ENCODE measurements at regions not wholly inside any gene's neighbourhood (a gene's known extent, or its start where the extent isn't known, plus 50 kb on each side); places are given as distances from the start of the nearest gene placed in this dataset.

DNA sequence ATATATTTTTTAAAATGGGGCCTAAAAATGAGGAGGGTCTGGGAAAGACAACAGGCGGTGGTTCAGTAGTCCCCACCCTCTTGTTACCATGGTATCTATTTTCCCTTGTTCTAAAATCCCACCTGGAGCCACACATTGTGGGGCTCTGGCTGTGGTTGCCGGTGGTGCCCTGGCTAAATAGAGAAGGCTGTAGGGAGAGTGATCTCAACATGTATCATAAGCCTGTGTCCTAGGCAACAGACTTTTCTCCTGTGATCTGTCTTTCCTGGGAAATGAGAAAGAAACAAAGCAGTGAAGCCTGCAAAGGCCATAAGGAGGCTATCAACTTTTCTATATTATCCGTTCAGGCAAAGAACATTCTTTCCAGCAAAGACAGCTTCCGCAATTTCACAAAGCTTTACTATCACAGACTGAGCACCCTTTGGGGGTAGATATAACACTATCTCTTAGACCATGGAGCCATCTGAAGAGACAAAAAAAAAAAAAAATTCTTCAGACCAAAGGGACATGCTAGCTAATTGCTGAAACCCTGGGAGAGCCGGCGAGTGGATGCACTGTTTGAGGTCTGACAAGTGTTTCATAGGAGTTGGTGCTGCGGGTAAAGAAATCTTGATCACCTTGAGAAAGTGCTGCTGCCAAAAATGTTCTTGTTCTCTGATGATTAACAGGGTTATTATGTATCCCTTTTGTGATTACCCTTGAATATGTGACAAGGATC is 879.2 kb upstream of the DDX18 start:
- ChIA-PET CTCF (no interaction called here), POLR2A (no interaction called here)
- no peak for TF ChIP-seq SUZ12 (IDR thresholded peaks at IDR 0.05)
- TF ChIP-seq NFRKB (IDR thresholded peaks at IDR 0.05): no peak
- TF ChIP-seq FOXK2 (IDR thresholded peaks at IDR 0.05): no peak
- TF ChIP-seq ARNT (IDR thresholded peaks at IDR 0.05): no peak
- TF ChIP-seq ELF4 (IDR thresholded peaks at IDR 0.05): no peak
- TF ChIP-seq SP1 (IDR thresholded peaks at IDR 0.05): no peak
- TF ChIP-seq CTBP1 (IDR thresholded peaks at IDR 0.05; ENCODE audit: borderline replicate concordance): no peak
- TF ChIP-seq BHLHE40 (IDR thresholded peaks at IDR 0.05; ENCODE audit: borderline replicate concordance): no peak
- TF ChIP-seq PKNOX1 (IDR thresholded peaks at IDR 0.05): no peak
- no peak for TF ChIP-seq FOXM1 (IDR thresholded peaks at IDR 0.05; ENCODE audit: borderline replicate concordance)
- TF ChIP-seq FOXA1 (IDR thresholded peaks at IDR 0.05): no peak
- no peak for TF ChIP-seq LEF1 (IDR thresholded peaks at IDR 0.05; ENCODE audit: borderline replicate concordance)
- TF ChIP-seq L3MBTL2 (conservative IDR thresholded peaks at IDR 0.05): no peak
- TF ChIP-seq TARDBP (IDR thresholded peaks at IDR 0.05): no peak
- no peak for DNase-seq (ENCODE audit: extremely low spot score)

DNA sequence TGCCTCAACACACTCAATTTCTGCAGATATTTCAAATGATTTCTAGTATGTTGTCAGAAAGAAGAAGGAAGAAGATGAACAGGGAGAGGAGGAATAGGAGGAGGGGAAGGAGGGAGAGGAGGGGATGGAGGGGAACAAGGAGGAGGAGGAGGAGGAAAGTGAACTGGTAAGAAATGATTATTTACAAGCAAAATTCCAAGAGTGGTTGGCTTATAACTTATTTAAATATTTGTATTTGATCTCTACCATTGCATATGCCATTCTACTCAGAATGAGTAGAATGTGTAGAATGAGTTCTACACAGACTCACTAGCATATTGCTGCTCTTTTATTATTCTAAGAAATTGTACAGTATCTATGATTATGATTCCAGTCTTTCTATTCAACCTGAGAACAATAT is 866.2 kb upstream of the DDX18 start:
- ChIA-PET POLR2A (no interaction called here), CTCF (no interaction called here)
- DNase-seq (ENCODE audit: extremely low spot score): no peak
- TF ChIP-seq SP1 (IDR thresholded peaks at IDR 0.05) (no peak), FOXM1 (IDR thresholded peaks at IDR 0.05; ENCODE audit: borderline replicate concordance) (no peak), TARDBP (IDR thresholded peaks at IDR 0.05) (no peak)

GRCh38 chr2:116949249-116949648 is 865.2 kb upstream of the DDX18 start:
- ChIA-PET POLR2A (no interaction called here), CTCF (no interaction called here)
- no peak for TF ChIP-seq BHLHE40 (IDR thresholded peaks at IDR 0.05; ENCODE audit: borderline replicate concordance)
- no peak for TF ChIP-seq SP1 (IDR thresholded peaks at IDR 0.05)
- TF ChIP-seq LEF1 (IDR thresholded peaks at IDR 0.05; ENCODE audit: borderline replicate concordance): no peak
- TF ChIP-seq ELF4 (IDR thresholded peaks at IDR 0.05): no peak
- TF ChIP-seq ZNF384 (IDR thresholded peaks at IDR 0.05): no peak
- no peak for TF ChIP-seq L3MBTL2 (conservative IDR thresholded peaks at IDR 0.05)
- TF ChIP-seq PKNOX1 (IDR thresholded peaks at IDR 0.05): no peak
- no peak for TF ChIP-seq HDGF (IDR thresholded peaks at IDR 0.05; ENCODE audit: borderline replicate concordance)
- TF ChIP-seq ARNT (IDR thresholded peaks at IDR 0.05): no peak
- TF ChIP-seq FOXK2 (IDR thresholded peaks at IDR 0.05): no peak
- TF ChIP-seq SUZ12 (IDR thresholded peaks at IDR 0.05): no peak
- TF ChIP-seq FOXA1 (IDR thresholded peaks at IDR 0.05): no peak
- no peak for DNase-seq (ENCODE audit: extremely low spot score)

DNA sequence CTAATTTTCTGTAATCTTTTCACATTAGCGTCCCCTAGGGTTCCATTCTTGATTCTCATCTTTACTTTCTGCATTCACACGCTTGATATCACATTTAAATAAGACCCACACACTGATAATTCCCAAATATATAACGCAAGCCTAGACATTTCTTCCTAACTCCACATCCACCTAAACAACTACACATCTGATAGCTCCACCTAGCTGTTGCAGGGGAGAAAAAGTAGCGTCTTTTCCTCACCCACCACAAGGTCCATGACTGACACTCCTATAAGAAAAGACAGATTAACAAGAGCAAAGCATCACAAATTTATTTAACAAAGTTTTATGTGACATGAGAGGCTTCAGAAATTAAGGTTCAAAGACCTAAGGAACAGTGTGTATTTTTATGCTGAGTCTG is 862.2 kb upstream of the DDX18 start:
- POLR2A ChIA-PET: no interaction called here
- TF ChIP-seq SP1 (IDR thresholded peaks at IDR 0.05) (no peak), HDGF (IDR thresholded peaks at IDR 0.05; ENCODE audit: borderline replicate concordance) (no peak), CTBP1 (IDR thresholded peaks at IDR 0.05; ENCODE audit: borderline replicate concordance) (no peak), ZNF384 (IDR thresholded peaks at IDR 0.05) (no peak), FOXM1 (IDR thresholded peaks at IDR 0.05; ENCODE audit: borderline replicate concordance) (no peak), NFRKB (IDR thresholded peaks at IDR 0.05) (no peak), ARNT (IDR thresholded peaks at IDR 0.05) (no peak), BHLHE40 (IDR thresholded peaks at IDR 0.05; ENCODE audit: borderline replicate concordance) (no peak), PKNOX1 (IDR thresholded peaks at IDR 0.05) (no peak), FOXK2 (IDR thresholded peaks at IDR 0.05) (no peak), ELF4 (IDR thresholded peaks at IDR 0.05) (no peak)
- CTCF ChIA-PET: interaction anchor here (1.2 kb wide), 1 partner anchor 11 kb away, joined by 3 read pairs; no protein-coding TSS in a partner anchor
- DNase-seq (ENCODE audit: extremely low spot score): no peak

GRCh38 chr2:116955646-116956045 is 858.8 kb upstream of the DDX18 start:
- CTCF ChIA-PET: no interaction called here
- TF ChIP-seq FOXK2 (IDR thresholded peaks at IDR 0.05) (no peak), BHLHE40 (IDR thresholded peaks at IDR 0.05; ENCODE audit: borderline replicate concordance) (no peak), SUZ12 (IDR thresholded peaks at IDR 0.05) (no peak), PKNOX1 (IDR thresholded peaks at IDR 0.05) (no peak), TARDBP (IDR thresholded peaks at IDR 0.05) (no peak), ELF4 (IDR thresholded peaks at IDR 0.05) (no peak), FOXM1 (IDR thresholded peaks at IDR 0.05; ENCODE audit: borderline replicate concordance) (no peak), SP1 (IDR thresholded peaks at IDR 0.05) (no peak), FOXA1 (IDR thresholded peaks at IDR 0.05) (no peak), CTBP1 (IDR thresholded peaks at IDR 0.05; ENCODE audit: borderline replicate concordance) (no peak), L3MBTL2 (conservative IDR thresholded peaks at IDR 0.05) (no peak), ZNF384 (IDR thresholded peaks at IDR 0.05) (no peak), ARNT (IDR thresholded peaks at IDR 0.05) (no peak), HDGF (IDR thresholded peaks at IDR 0.05; ENCODE audit: borderline replicate concordance) (no peak), LEF1 (IDR thresholded peaks at IDR 0.05; ENCODE audit: borderline replicate concordance) (no peak)
- no peak for DNase-seq (ENCODE audit: extremely low spot score)
- POLR2A ChIA-PET: no interaction called here

DNA sequence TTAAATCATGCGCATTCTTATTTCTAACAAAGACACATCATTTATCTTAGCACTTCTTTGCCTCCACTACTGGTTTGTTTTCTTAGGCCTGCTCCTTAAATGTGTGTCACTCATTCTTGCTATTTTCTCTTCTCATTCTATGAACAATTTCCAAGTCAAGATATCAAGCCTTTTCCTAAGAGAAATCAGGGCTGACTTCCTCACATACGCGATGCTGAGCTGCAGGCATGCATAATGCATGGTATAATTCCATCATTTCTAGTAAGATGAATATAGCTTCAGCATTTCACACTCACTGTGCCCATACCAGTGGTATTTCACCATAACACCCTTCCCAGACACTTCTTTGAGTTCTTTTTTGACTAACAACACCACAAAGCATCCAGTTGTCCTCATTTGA is 838.9 kb upstream of the DDX18 start:
- TF ChIP-seq SUZ12 (IDR thresholded peaks at IDR 0.05): no peak
- no peak for TF ChIP-seq FOXM1 (IDR thresholded peaks at IDR 0.05; ENCODE audit: borderline replicate concordance)
- TF ChIP-seq PKNOX1 (IDR thresholded peaks at IDR 0.05): no peak
- TF ChIP-seq NFRKB (IDR thresholded peaks at IDR 0.05): no peak
- TF ChIP-seq FOXK2 (IDR thresholded peaks at IDR 0.05): no peak
- no peak for TF ChIP-seq LEF1 (IDR thresholded peaks at IDR 0.05; ENCODE audit: borderline replicate concordance)
- no peak for DNase-seq (ENCODE audit: extremely low spot score)
- POLR2A ChIA-PET: no interaction called here
- CTCF ChIA-PET: no interaction called here

All from HEK293T (cell line).